GM18526 (cell line): ENCODE measurements at regions not wholly inside any gene's neighbourhood (a gene's known extent, or its start where the extent isn't known, plus 50 kb on each side); places are given as distances from the start of the nearest gene placed in this dataset.

Source experiments
- POLR2A ChIP-seq: IDR thresholded peaks from 3 replicates; pipeline ENCODE4 v1.6.1; 2011; ENCODE audit not compliant: insufficient read length; ENCODE audit errors: extremely low read depth

GRCh38 chr3:75395580-75396315, 268.4 kb upstream of the FRG2C start:
- no peak for TF ChIP-seq POLR2A

DNA sequence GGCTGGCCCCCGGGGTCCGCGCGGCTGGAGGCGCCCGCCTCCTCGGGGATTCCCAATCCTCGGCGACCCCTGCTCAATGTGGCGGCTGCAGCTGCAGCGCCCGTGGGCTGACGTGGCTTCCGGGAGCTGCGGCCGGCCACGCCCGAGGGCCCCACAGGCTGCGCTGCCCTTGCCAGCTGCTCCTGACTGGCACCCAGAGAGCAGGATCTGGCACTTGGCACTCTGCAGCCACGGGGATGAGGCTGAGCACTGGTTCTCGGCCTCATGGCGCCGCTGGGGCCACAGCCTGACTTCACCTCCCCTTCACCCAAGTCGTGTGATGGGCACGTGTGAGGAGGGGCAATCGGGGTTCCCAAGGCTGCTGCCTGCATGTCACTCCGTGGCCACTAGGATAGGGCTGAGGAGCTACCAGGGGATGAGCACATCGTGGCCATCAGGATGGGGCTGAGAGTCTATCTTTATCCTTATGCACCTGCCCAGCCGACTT, 267.8 kb upstream of the FRG2C start:
- no peak for TF ChIP-seq POLR2A

DNA sequence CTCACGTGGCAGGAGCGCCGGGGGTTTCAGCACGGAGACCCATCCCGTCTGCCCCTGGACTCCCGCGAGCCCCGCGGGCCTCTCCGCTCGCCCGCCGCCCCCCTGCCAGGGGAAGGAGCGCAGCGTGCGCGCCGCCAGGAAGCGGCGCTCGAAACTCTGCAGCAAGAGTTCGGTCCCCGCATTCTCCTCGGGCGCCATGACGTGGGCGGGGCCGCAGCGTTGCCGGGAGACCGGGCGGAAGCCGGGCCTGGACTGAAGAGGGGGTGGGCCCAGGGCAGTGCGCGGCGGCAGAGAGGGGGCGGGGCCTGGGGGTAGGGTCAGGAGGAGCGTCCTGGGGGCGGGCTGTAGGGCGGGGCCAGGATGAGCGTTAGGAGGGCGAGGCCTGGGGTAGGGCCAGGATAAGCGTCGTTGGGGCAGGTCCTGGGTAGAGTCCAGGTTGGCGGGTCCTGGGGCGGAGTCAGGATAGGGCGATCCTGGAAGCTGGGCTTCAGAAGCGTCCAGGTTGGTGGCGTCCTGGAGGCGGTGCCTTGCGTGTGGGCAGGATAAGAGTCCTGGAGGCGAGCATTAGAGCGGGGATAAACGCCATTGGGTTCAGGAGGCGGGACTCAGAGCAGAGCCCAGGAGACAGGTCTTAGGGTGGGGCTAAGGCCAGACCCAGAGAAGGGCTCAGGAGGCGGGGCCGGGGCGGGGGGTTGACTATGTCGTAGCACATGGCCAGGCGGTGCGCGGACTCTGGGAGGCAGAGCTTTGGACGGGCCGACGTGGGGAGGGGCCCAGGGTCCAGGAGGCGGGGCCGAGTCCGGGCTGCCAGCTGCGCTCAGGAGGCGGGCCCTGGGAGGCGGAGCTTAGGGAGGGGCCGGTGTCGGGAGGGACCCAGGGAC, 229.0 kb upstream of the FRG2C start:
- TF ChIP-seq POLR2A, result peak; percentile 18

DNA sequence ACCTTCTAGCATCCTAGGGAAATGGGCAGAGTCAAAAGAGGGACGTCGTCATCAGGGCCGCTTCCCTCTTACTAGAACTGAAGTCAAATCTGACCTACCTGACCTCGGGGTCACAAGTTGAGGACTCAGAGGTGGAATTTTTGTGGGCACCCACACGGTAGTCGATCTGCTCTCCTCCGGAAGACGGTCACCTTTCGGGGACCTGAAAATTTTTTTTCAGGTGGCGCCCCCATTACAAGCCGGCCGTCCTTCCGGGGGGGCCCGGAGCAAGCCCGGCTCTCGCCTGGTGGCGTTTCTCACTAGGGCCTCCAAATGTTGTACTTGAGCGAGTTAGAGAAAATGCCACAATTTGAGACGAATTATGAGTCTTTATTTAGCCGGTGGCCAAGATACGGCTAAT, 157.5 kb upstream of the FRG2C start:
- TF ChIP-seq POLR2A, result no peak

- no peak for TF ChIP-seq POLR2A
Measured at GRCh38 chr3:75610773-75611172, 53.4 kb upstream of the FRG2C start.
